ENCODE measurements at regions not wholly inside any gene's neighbourhood (a gene's known extent, or its start where the extent isn't known, plus 50 kb on each side); places are given as distances from the start of the nearest gene placed in this dataset.

GRCh38 chr5:5883146-5883545, 460.7 kb downstream of the ICE1 start:
- DNase-seq, result no peak
- intact Hi-C loops (cut with micrococcal nuclease; ENCODE audit: unreplicated experiment), result loop anchor here (10.0 kb wide), 1 partner anchor 388 kb away; no protein-coding TSS in a partner anchor
- Mint-ChIP-seq H3K4me3 (ENCODE audit: low read depth, unreplicated experiment) (no peak overlapping the region), H3K4me1 (ENCODE audit: low read depth, unreplicated experiment) (no peaks in the 10 kb centered on the region), H3K27me3 (ENCODE audit: unreplicated experiment) (peaks cover 12% of the 10 kb centered on the region), H3K27ac (ENCODE audit: unreplicated experiment) (no peak overlapping the region), H3K9me3 (ENCODE audit: low read depth, unreplicated experiment) (peaks cover 5% of the 10 kb centered on the region), H3K36me3 (ENCODE audit: insufficient read depth, unreplicated experiment) (no peaks in the 10 kb centered on the region)
- CTCF ChIA-PET, result no interaction called here
- BruUV-seq (replicated peaks), result no TSS peak
- TF ChIP-seq CTCF (IDR thresholded peaks at IDR 0.05; ENCODE audit: unreplicated experiment), result no peak

GRCh38 chr5:5882706-5883105, 460.2 kb downstream of the ICE1 start:
- H3K4me1 Mint-ChIP-seq (ENCODE audit: low read depth, unreplicated experiment), result no peaks in the 10 kb centered on the region
- peaks cover 5% of the 10 kb centered on the region for H3K9me3 Mint-ChIP-seq (ENCODE audit: low read depth, unreplicated experiment)
- H3K4me3 Mint-ChIP-seq (ENCODE audit: low read depth, unreplicated experiment), result no peak overlapping the region
- TF ChIP-seq CTCF (IDR thresholded peaks at IDR 0.05; ENCODE audit: unreplicated experiment), result no peak
- intact Hi-C loops (cut with micrococcal nuclease; ENCODE audit: unreplicated experiment), result loop anchor here (10.0 kb wide), 1 partner anchor 388 kb away; no protein-coding TSS in a partner anchor
- H3K27ac Mint-ChIP-seq (ENCODE audit: unreplicated experiment), result no peak overlapping the region
- peaks cover 12% of the 10 kb centered on the region for H3K27me3 Mint-ChIP-seq (ENCODE audit: unreplicated experiment)
- H3K36me3 Mint-ChIP-seq (ENCODE audit: insufficient read depth, unreplicated experiment), result no peaks in the 10 kb centered on the region
- no TSS peak for BruUV-seq (replicated peaks)
- CTCF ChIA-PET, result no interaction called here
- DNase-seq, result no peak

- no TSS peak for BruUV-seq (replicated peaks)
- intact Hi-C loops (cut with micrococcal nuclease; ENCODE audit: unreplicated experiment), result loop anchor here (10.0 kb wide), 1 partner anchor 386 kb away; no protein-coding TSS in a partner anchor
- H3K4me3 Mint-ChIP-seq (ENCODE audit: low read depth, unreplicated experiment), result no peak overlapping the region
These were observed 458.8 kb downstream of the ICE1 start for GRCh38 chr5:5881294-5881693.

GRCh38 chr5:5880077-5880763, 457.7 kb downstream of the ICE1 start:
- H3K36me3 Mint-ChIP-seq (ENCODE audit: insufficient read depth, unreplicated experiment), result no peaks in the 10 kb centered on the region
- no peak for DNase-seq
- no peak overlapping the region for H3K4me3 Mint-ChIP-seq (ENCODE audit: low read depth, unreplicated experiment)
- BruUV-seq (replicated peaks), result no TSS peak
- intact Hi-C loops (cut with micrococcal nuclease; ENCODE audit: unreplicated experiment), result loop anchor here (10.0 kb wide), 1 partner anchor 385 kb away; no protein-coding TSS in a partner anchor
- H3K27me3 Mint-ChIP-seq (ENCODE audit: unreplicated experiment), result peaks cover 12% of the 10 kb centered on the region
- TF ChIP-seq CTCF (IDR thresholded peaks at IDR 0.05; ENCODE audit: unreplicated experiment), result no peak
- H3K4me1 Mint-ChIP-seq (ENCODE audit: low read depth, unreplicated experiment), result no peaks in the 10 kb centered on the region
- CTCF ChIA-PET, result no interaction called here
- no peak overlapping the region for H3K27ac Mint-ChIP-seq (ENCODE audit: unreplicated experiment)
- H3K9me3 Mint-ChIP-seq (ENCODE audit: low read depth, unreplicated experiment), result peaks cover 11% of the 10 kb centered on the region

More at GRCh38 chr5:5881294-5881693, 458.8 kb downstream of the ICE1 start:
- DNase-seq, result no peak
- CTCF ChIA-PET, result no interaction called here
- H3K27ac Mint-ChIP-seq (ENCODE audit: unreplicated experiment), result no peak overlapping the region
- no peaks in the 10 kb centered on the region for H3K36me3 Mint-ChIP-seq (ENCODE audit: insufficient read depth, unreplicated experiment)
- no peak for TF ChIP-seq CTCF (IDR thresholded peaks at IDR 0.05; ENCODE audit: unreplicated experiment)
- peaks cover 7% of the 10 kb centered on the region for H3K9me3 Mint-ChIP-seq (ENCODE audit: low read depth, unreplicated experiment)
- H3K4me1 Mint-ChIP-seq (ENCODE audit: low read depth, unreplicated experiment), result no peaks in the 10 kb centered on the region
- peaks cover 12% of the 10 kb centered on the region for H3K27me3 Mint-ChIP-seq (ENCODE audit: unreplicated experiment)

Measured in Calu3 (cell line).